Lower leg skin (tissue), 4 donors: ENCODE measurements at regions not wholly inside any gene's neighbourhood (a gene's known extent, or its start where the extent isn't known, plus 50 kb on each side); places are given as distances from the start of the nearest gene placed in this dataset.

Source experiments
- DNase-seq, 2 donors: peaks; one replicate each; pipeline ENCODE4 v3.0.0-alpha.2; 2019; ENCODE audit warnings: low spot score in 2 of 2
- H3K4me3 ChIP-seq: fragments of 200-600 bp; sonication (generic); 2 replicates; pipeline ENCODE4 v1.5.1; 2017; ENCODE audit warnings: mild to moderate bottlenecking, low read depth; ENCODE audit not compliant: poor library complexity, severe bottlenecking
- CTCF ChIP-seq, 3 donors: fragments of 450-650 bp; IDR thresholded peaks; one replicate each; pipeline ENCODE4 v1.5.1; 2016; ENCODE audit warnings: antibody characterized with exemption in 3 of 3, mild to moderate bottlenecking in 3 of 3, moderate library complexity in 2 of 3
- POLR2A ChIP-seq, 2 donors: fragments of 450-650 bp; IDR thresholded peaks; one replicate each; pipeline ENCODE4 v1.6.1; 2016 to 2017; ENCODE audit warnings: antibody characterized with exemption in 2 of 2, mild to moderate bottlenecking in 1 of 2, moderate library complexity in 1 of 2
- WGBS, 2 donors: methylation state at CpG; one replicate each; pipeline ENCODE4 v1.1.5; 2018; 5-methylcytosine and 5-hydroxymethylcytosine counted together
- intact Hi-C: fragments of 100-400 bp; cut with DNase I; formaldehyde crosslinking; loops from one replicate; pipeline ENCODE4 v1.15.0; 2023; ENCODE audit warnings: low total_unique reads

- no peak for DNase-seq
- intact Hi-C loops, result no loop called here
- TF ChIP-seq POLR2A (IDR thresholded peaks at IDR 0.05) (no peak), CTCF (IDR thresholded peaks at IDR 0.05) (no peak)
- WGBS, 2 donors, result 75 to 80% methylated on average over 11 of the region's 11 CpGs
- no peak overlapping the region for H3K4me3 ChIP-seq
These were observed 75.3 kb downstream of the ANKRD60 start for GRCh38 chr20:58153121-58153520.

GRCh38 chr20:58150772-58151171, 77.7 kb downstream of the ANKRD60 start:
- DNase-seq, result no peak
- TF ChIP-seq CTCF (IDR thresholded peaks at IDR 0.05) (no peak), POLR2A (IDR thresholded peaks at IDR 0.05) (no peak)
- WGBS, 2 donors, result 31 to 39% methylated on average over 30 of the region's 31 CpGs
- intact Hi-C loops, result no loop called here
- H3K4me3 ChIP-seq, result no peak overlapping the region

GRCh38 chr20:58149437-58150091, 78.9 kb downstream of the ANKRD60 start:
- DNase-seq, result no peak
- TF ChIP-seq POLR2A (IDR thresholded peaks at IDR 0.05) (no peak), CTCF (IDR thresholded peaks at IDR 0.05) (no peak)
- intact Hi-C loops, result no loop called here
- 75 to 79% methylated on average over 5 of the region's 5 CpGs for WGBS, 2 donors
- no peak overlapping the region for H3K4me3 ChIP-seq

GRCh38 chr20:58148891-58149290, 79.6 kb downstream of the ANKRD60 start:
- TF ChIP-seq POLR2A (IDR thresholded peaks at IDR 0.05) (no peak), CTCF (IDR thresholded peaks at IDR 0.05) (no peak)
- intact Hi-C loops, result no loop called here
- 33 to 36% methylated on average over 8 of the region's 8 CpGs for WGBS, 2 donors

GRCh38 chr20:58147628-58148370, 80.7 kb downstream of the ANKRD60 start:
- 85 to 90% methylated on average over 10 of the region's 10 CpGs for WGBS, 2 donors
- DNase-seq, result peak in 1 of 2 donors; percentile 70
- H3K4me3 ChIP-seq, result no peak overlapping the region
- intact Hi-C loops, result no loop called here
- TF ChIP-seq CTCF (IDR thresholded peaks at IDR 0.05), result no peak
- TF ChIP-seq POLR2A (IDR thresholded peaks at IDR 0.05), result no peak

More at GRCh38 chr20:58148891-58149290, 79.6 kb downstream of the ANKRD60 start:
- no peak for DNase-seq
- H3K4me3 ChIP-seq, result no peak overlapping the region
